Astrocyte (in vitro differentiated cells and primary cell): ENCODE measurements at regions not wholly inside any gene's neighbourhood (a gene's known extent, or its start where the extent isn't known, plus 50 kb on each side); places are given as distances from the start of the nearest gene placed in this dataset.

Experiments
- DNase-seq: peaks from one replicate; pipeline ENCODE4 v3.0.0-alpha.2; 2010; ENCODE audit warnings: low read depth
- FAIRE-seq: peaks from 2 replicates; lab custom pipeline; 2011; peaks lifted over from hg19 to GRCh38; lab: Jason Lieb, UNC
- H2AFZ ChIP-seq: 2 replicates; pipeline ENCODE4 v1.6.0; 2012; ENCODE audit warnings: low read depth, low read length, inconsistent platforms
- H3K27ac ChIP-seq: 2 replicates; pipeline ENCODE4 v1.5.1; 2011; ENCODE audit warnings: low read depth, low read length, inconsistent platforms
- H3K27me3 ChIP-seq: 2 replicates; pipeline ENCODE4 v1.6.0; 2011; ENCODE audit warnings: low read length, inconsistent platforms; ENCODE audit not compliant: insufficient read depth
- H3K36me3 ChIP-seq: 2 replicates; pipeline ENCODE4 v1.5.1; 2011; ENCODE audit warnings: low read length, inconsistent platforms; ENCODE audit not compliant: insufficient read depth
- H3K4me1 ChIP-seq: 2 replicates; pipeline ENCODE4 v1.5.1; 2011; ENCODE audit warnings: low read length, inconsistent platforms; ENCODE audit not compliant: insufficient read depth
- H3K4me2 ChIP-seq: 2 replicates; pipeline ENCODE4 v1.6.0; 2012; ENCODE audit warnings: low read length, inconsistent platforms
- H3K4me3 ChIP-seq: 2 replicates; pipeline ENCODE4 v1.5.1; 2011; ENCODE audit warnings: low read depth, mild to moderate bottlenecking, low read length, inconsistent platforms; ENCODE audit not compliant: insufficient read depth
- H3K79me2 ChIP-seq: 2 replicates; pipeline ENCODE4 v1.6.0; 2012; ENCODE audit warnings: mild to moderate bottlenecking, low read length, inconsistent platforms; ENCODE audit not compliant: insufficient read depth
- H3K9ac ChIP-seq: 2 replicates; pipeline ENCODE4 v1.6.0; 2012; ENCODE audit warnings: mild to moderate bottlenecking, low read length, inconsistent platforms
- H3K9me3 ChIP-seq: 2 replicates; pipeline ENCODE4 v1.5.1; 2012; ENCODE audit warnings: low read depth, mild to moderate bottlenecking, low read length, inconsistent platforms; ENCODE audit not compliant: insufficient read depth
- H4K20me1 ChIP-seq: 2 replicates; pipeline ENCODE4 v1.6.0; 2012; ENCODE audit warnings: low read length, inconsistent platforms; ENCODE audit not compliant: insufficient read depth
- H3K27ac Mint-ChIP-seq: one replicate; pipeline ENCODE4 v1.8.0; 2021; ENCODE audit warnings: mild to moderate bottlenecking, mixed read lengths; ENCODE audit not compliant: unreplicated experiment
- H3K27me3 Mint-ChIP-seq: one replicate; pipeline ENCODE4 v1.8.0; 2021; ENCODE audit warnings: low read depth, mixed read lengths; ENCODE audit not compliant: unreplicated experiment
- H3K36me3 Mint-ChIP-seq: one replicate; pipeline ENCODE4 v1.8.0; 2021; ENCODE audit warnings: low read depth, mixed read lengths; ENCODE audit not compliant: unreplicated experiment
- H3K4me1 Mint-ChIP-seq: one replicate; pipeline ENCODE4 v1.8.0; 2021; ENCODE audit warnings: low read depth, mixed read lengths; ENCODE audit not compliant: unreplicated experiment
- H3K4me3 Mint-ChIP-seq: one replicate; pipeline ENCODE4 v1.8.0; 2021; ENCODE audit warnings: mild to moderate bottlenecking, moderate library complexity, mixed read lengths; ENCODE audit not compliant: unreplicated experiment
- H3K9me3 Mint-ChIP-seq: one replicate; pipeline ENCODE4 v1.8.0; 2021; ENCODE audit warnings: mild to moderate bottlenecking, mixed read lengths; ENCODE audit not compliant: unreplicated experiment
- EZH2 ChIP-seq: IDR thresholded peaks from 2 replicates; pipeline ENCODE4 v1.6.1; 2012; ENCODE audit warnings: mild to moderate bottlenecking, low read length, inconsistent platforms; ENCODE audit not compliant: insufficient read depth
- TF ChIP-seq, protein P1 (sequence below): IDR thresholded peaks from 2 replicates; pipeline ENCODE4 v1.5.1; 2011; ENCODE audit warnings: low read depth, mild to moderate bottlenecking, inconsistent platforms, low read length, moderate library complexity; ENCODE audit not compliant: insufficient read depth

DNA sequence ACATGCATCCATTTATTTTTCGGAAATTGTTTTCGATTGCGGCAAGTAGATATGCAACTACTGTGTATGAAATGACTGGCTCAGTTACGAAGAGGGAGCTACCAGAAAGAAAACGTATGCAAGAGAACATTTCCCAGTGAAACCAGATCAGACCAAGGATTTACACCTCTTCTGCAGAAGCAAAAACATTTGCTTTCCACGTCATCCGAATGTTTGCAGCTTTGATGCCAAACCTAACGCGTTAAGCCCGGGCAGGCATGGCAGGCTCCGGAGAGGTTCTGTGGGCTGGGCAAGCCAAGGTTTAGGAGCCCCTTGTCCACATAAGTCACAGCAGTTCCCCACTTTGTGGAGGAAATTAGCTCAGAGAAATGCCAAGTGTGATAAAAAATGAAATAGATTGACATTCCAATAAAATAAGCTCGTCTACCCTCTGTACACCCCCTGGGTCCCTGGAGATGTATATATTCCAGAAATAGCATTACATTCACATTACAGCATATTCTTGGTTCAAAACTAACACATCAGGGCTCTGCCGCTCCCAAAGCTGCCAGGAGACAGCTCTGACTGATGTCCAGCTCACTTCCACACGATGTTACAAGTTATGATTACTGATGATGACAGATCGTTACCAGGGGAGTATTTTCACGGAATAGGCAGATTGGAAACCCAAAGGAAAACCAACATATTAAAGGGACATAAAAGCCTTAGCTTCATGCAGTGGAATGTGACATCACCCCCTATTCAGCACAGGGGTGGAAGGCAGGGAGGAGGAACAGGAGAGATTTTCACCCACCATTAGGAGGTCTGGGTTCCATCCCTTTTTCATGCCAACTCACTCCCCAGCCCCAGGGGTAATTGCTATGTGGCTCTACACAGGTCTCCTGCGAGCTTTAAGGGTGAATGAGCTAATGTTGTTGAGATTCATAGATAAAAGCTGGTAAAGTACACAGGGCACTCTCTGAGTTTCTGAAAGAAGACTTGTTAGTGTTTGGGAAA, 81.5 kb downstream of the LYZL1 start:
- no peak for DNase-seq
- TF ChIP-seq, protein P1, sequence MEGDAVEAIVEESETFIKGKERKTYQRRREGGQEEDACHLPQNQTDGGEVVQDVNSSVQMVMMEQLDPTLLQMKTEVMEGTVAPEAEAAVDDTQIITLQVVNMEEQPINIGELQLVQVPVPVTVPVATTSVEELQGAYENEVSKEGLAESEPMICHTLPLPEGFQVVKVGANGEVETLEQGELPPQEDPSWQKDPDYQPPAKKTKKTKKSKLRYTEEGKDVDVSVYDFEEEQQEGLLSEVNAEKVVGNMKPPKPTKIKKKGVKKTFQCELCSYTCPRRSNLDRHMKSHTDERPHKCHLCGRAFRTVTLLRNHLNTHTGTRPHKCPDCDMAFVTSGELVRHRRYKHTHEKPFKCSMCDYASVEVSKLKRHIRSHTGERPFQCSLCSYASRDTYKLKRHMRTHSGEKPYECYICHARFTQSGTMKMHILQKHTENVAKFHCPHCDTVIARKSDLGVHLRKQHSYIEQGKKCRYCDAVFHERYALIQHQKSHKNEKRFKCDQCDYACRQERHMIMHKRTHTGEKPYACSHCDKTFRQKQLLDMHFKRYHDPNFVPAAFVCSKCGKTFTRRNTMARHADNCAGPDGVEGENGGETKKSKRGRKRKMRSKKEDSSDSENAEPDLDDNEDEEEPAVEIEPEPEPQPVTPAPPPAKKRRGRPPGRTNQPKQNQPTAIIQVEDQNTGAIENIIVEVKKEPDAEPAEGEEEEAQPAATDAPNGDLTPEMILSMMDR = no peak
- no peak for TF ChIP-seq EZH2
- Mint-ChIP-seq H3K36me3 (no peaks in the 10 kb centered on the region), H3K4me1 (peaks cover 5% of the 10 kb centered on the region), H3K27me3 (no peaks in the 10 kb centered on the region), H3K27ac (no peak overlapping the region), H3K9me3 (no peaks in the 10 kb centered on the region), H3K4me3 (no peak overlapping the region)
- no peak overlapping the region for H3K9ac ChIP-seq
- H3K9me3 ChIP-seq = no peaks in the 10 kb centered on the region
- H3K4me2 ChIP-seq = peak overlapping the region; percentile 25
- H3K27ac ChIP-seq = no peak overlapping the region
- H3K27me3 ChIP-seq = peaks cover 13% of the 10 kb centered on the region
- FAIRE-seq = no peak
- H3K4me1 ChIP-seq = no peaks in the 10 kb centered on the region
- H3K79me2 ChIP-seq = no peaks in the 10 kb centered on the region
- no peaks in the 10 kb centered on the region for H3K36me3 ChIP-seq
- H3K4me3 ChIP-seq = no peak overlapping the region
- H4K20me1 ChIP-seq = no peaks in the 10 kb centered on the region
- no peak overlapping the region for H2AFZ ChIP-seq

GRCh38 chr10:29372920-29373319, 84.0 kb downstream of the LYZL1 start:
- Histone ChIP-seq H3K4me1 (no peaks in the 10 kb centered on the region), H3K9me3 (no peaks in the 10 kb centered on the region), H2AFZ (no peak overlapping the region), H3K27ac (no peak overlapping the region), H3K79me2 (no peaks in the 10 kb centered on the region), H3K4me3 (no peak overlapping the region), H3K4me2 (no peak overlapping the region), H3K27me3 (peaks cover 13% of the 10 kb centered on the region), H3K36me3 (no peaks in the 10 kb centered on the region), H4K20me1 (no peaks in the 10 kb centered on the region), H3K9ac (no peak overlapping the region)
- Mint-ChIP-seq H3K4me3 (no peak overlapping the region), H3K9me3 (no peaks in the 10 kb centered on the region), H3K36me3 (no peaks in the 10 kb centered on the region), H3K27ac (no peak overlapping the region), H3K4me1 (peaks cover 5% of the 10 kb centered on the region), H3K27me3 (no peaks in the 10 kb centered on the region)
- TF ChIP-seq, protein P1 = no peak
- no peak for TF ChIP-seq EZH2
- no peak for DNase-seq
- FAIRE-seq = no peak

DNA sequence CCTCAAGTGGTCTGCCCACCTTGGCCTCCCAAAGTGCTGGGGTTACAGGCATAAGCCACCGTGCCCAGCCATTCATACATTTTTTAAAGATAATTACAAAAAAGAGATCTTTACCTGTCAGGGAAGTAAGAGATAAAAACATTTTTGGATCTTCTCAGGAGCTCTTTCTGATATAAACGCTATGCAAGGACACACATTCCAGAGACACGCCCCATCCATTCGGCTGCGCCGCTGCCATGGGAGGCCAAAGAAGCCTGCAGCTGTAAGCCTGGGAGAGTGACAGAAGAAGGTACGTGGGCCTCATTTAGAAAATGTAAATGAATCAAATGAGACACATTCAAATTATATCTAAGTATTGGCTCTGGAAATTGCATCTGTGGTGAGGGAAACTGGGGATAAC, 85.3 kb downstream of the LYZL1 start:
- no peaks in the 10 kb centered on the region for H3K36me3 Mint-ChIP-seq
- Histone ChIP-seq H2AFZ (no peak overlapping the region), H3K9ac (no peak overlapping the region), H3K4me3 (no peak overlapping the region), H3K9me3 (no peaks in the 10 kb centered on the region), H3K4me1 (no peaks in the 10 kb centered on the region), H3K36me3 (no peaks in the 10 kb centered on the region), H3K27me3 (peaks cover 13% of the 10 kb centered on the region), H3K4me2 (no peak overlapping the region), H3K79me2 (no peaks in the 10 kb centered on the region), H4K20me1 (no peaks in the 10 kb centered on the region), H3K27ac (no peak overlapping the region)
- no peaks in the 10 kb centered on the region for H3K9me3 Mint-ChIP-seq
- H3K27ac Mint-ChIP-seq = no peak overlapping the region
- no peak for TF ChIP-seq EZH2
- TF ChIP-seq, protein P1 = no peak
- H3K4me3 Mint-ChIP-seq = no peak overlapping the region
- H3K4me1 Mint-ChIP-seq = peaks cover 12% of the 10 kb centered on the region
- FAIRE-seq (no peak), DNase-seq (no peak)
- no peaks in the 10 kb centered on the region for H3K27me3 Mint-ChIP-seq
